ENCODE measurements at regions not wholly inside any gene's neighbourhood (a gene's known extent, or its start where the extent isn't known, plus 50 kb on each side); places are given as distances from the start of the nearest gene placed in this dataset.

- no peak for FAIRE-seq
- BruUV-seq (replicated peaks) = no TSS peak
Measured at GRCh38 chr5:145050181-145050580, 785.0 kb downstream of the PRELID2 start.

More at GRCh38 chr5:145050181-145050580, 785.0 kb downstream of the PRELID2 start:
- Histone ChIP-seq H4K20me1 (ENCODE audit: insufficient read depth, low read length) (no peaks in the 10 kb centered on the region), H3K4me1 (ENCODE audit: insufficient read depth, low read length) (no peaks in the 10 kb centered on the region), H3K79me2 (ENCODE audit: insufficient read depth, low read length) (no peaks in the 10 kb centered on the region), H3K9ac (ENCODE audit: insufficient read depth, low read depth, low read length) (no peak overlapping the region), H3K27ac (ENCODE audit: extremely low read length, insufficient read depth, low read length) (no peak overlapping the region), H3K4me3 (replicated peaks in 1 of 3; ENCODE audit: insufficient read depth in 1 of 3, low read depth in 2 of 3, low read length in 3 of 3) (no peak overlapping the region), H2AFZ (ENCODE audit: low read length) (no peak overlapping the region), H3K27me3 (ENCODE audit: control insufficient read depth in 1 of 2, insufficient read depth in 2 of 2, low read length in 2 of 2) (no peaks in the 10 kb centered on the region), H3K36me3 (replicated peaks in 1 of 2; ENCODE audit: control insufficient read depth in 1 of 2, insufficient read depth in 2 of 2, low read length in 2 of 2) (no peaks in the 10 kb centered on the region), H3K4me2 (ENCODE audit: low read depth, low read length) (no peak overlapping the region), H3K9me3 (ENCODE audit: low read length) (no peaks in the 10 kb centered on the region)
- DNase-seq (ENCODE audit: low spot score) (no peak), ATAC-seq (no peak)
- ChIA-PET CTCF (ENCODE audit: low intra/inter-chr PET ratio, low total read pairs) (no interaction called here), POLR2A (no interaction called here)
- in situ Hi-C loops (cut with HindIII; ENCODE audit: extremely low pct_ligation_motif_present, low pct_unique_long_range_greater_than_20kb) (no loop called here), intact Hi-C loops (cut with micrococcal nuclease; ENCODE audit: unreplicated experiment) (no loop called here)
- WGBS (ENCODE audit: low lambda C conversion rate) = 3% methylated on average over 1 of the region's 1 CpG
- TF ChIP-seq ZNF674 (CRISPR knock-in tag; IDR thresholded peaks at IDR 0.05; ENCODE audit: low read depth) = no peak
- no peak for TF ChIP-seq CHD2 (IDR thresholded peaks at IDR 0.05; ENCODE audit: low read depth, low read length)
- TF ChIP-seq ZNF607 (CRISPR knock-in tag; IDR thresholded peaks at IDR 0.05; ENCODE audit: borderline replicate concordance) = no peak
- TF ChIP-seq ARID2 (CRISPR knock-in tag; IDR thresholded peaks at IDR 0.05; ENCODE audit: borderline replicate concordance) = no peak
- no peak for TF ChIP-seq ZNF781 (CRISPR knock-in tag; IDR thresholded peaks at IDR 0.05; ENCODE audit: borderline replicate concordance, not compliant biosample characterization)
- no peak for TF ChIP-seq ZFY (CRISPR knock-in tag; IDR thresholded peaks at IDR 0.05)
- TF ChIP-seq U2AF1 (optimal IDR thresholded peaks at IDR 0.05; ENCODE audit: low read depth, low read length) = no peak
- no peak for TF ChIP-seq ZNF256 (CRISPR knock-in tag; conservative IDR thresholded peaks at IDR 0.05)
- TF ChIP-seq KLF11 (CRISPR knock-in tag; IDR thresholded peaks at IDR 0.05) = no peak
- no peak for TF ChIP-seq CCAR2 (optimal IDR thresholded peaks at IDR 0.05; ENCODE audit: low read depth, low read length)
- TF ChIP-seq TEAD3 (CRISPR knock-in tag; optimal IDR thresholded peaks at IDR 0.05; ENCODE audit: borderline replicate concordance) = no peak
- TF ChIP-seq ASH2L (IDR thresholded peaks at IDR 0.05; ENCODE audit: insufficient read length, low read depth, low read length) = no peak
- TF ChIP-seq, protein P1, sequence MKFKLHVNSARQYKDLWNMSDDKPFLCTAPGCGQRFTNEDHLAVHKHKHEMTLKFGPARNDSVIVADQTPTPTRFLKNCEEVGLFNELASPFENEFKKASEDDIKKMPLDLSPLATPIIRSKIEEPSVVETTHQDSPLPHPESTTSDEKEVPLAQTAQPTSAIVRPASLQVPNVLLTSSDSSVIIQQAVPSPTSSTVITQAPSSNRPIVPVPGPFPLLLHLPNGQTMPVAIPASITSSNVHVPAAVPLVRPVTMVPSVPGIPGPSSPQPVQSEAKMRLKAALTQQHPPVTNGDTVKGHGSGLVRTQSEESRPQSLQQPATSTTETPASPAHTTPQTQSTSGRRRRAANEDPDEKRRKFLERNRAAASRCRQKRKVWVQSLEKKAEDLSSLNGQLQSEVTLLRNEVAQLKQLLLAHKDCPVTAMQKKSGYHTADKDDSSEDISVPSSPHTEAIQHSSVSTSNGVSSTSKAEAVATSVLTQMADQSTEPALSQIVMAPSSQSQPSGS (CRISPR knock-in tag; IDR thresholded peaks at IDR 0.05) = no peak
- TF ChIP-seq KAT7 (CRISPR knock-in tag; IDR thresholded peaks at IDR 0.05; ENCODE audit: borderline replicate concordance) = no peak
- no peak for TF ChIP-seq ATF3 (CRISPR knock-in tag; IDR thresholded peaks at IDR 0.05)
- TF ChIP-seq AHR (CRISPR knock-in tag; IDR thresholded peaks at IDR 0.05) = no peak
- no peak for TF ChIP-seq ZNF703 (CRISPR knock-in tag; IDR thresholded peaks at IDR 0.05; ENCODE audit: borderline replicate concordance)
- TF ChIP-seq, protein P2, sequence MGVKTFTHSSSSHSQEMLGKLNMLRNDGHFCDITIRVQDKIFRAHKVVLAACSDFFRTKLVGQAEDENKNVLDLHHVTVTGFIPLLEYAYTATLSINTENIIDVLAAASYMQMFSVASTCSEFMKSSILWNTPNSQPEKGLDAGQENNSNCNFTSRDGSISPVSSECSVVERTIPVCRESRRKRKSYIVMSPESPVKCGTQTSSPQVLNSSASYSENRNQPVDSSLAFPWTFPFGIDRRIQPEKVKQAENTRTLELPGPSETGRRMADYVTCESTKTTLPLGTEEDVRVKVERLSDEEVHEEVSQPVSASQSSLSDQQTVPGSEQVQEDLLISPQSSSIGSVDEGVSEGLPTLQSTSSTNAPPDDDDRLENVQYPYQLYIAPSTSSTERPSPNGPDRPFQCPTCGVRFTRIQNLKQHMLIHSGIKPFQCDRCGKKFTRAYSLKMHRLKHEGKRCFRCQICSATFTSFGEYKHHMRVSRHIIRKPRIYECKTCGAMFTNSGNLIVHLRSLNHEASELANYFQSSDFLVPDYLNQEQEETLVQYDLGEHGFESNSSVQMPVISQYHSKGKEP (CRISPR knock-in tag; IDR thresholded peaks at IDR 0.05) = no peak
- TF ChIP-seq FOXP1 (IDR thresholded peaks at IDR 0.05) = no peak
- no peak for TF ChIP-seq FOXP1 (CRISPR knock-in tag; IDR thresholded peaks at IDR 0.05)

All from HepG2 (cell line).